A673 (cell line): ENCODE measurements at regions not wholly inside any gene's neighbourhood (a gene's known extent, or its start where the extent isn't known, plus 50 kb on each side); places are given as distances from the start of the nearest gene placed in this dataset.

Experiments used
- BruUV-seq: library from RNA; stranded (reverse); fragments of 400-500 nt; replicated peaks from 2 replicates; lab custom pipeline; 2021; lab: Mats Ljungman, UMichigan
- CTCF ChIA-PET: fragments of 300-600 bp; sonication (Branson Sonifier 250); formaldehyde crosslinking; loops from one replicate; lab custom pipeline; 2022; ENCODE audit warnings: antibody characterized with exemption; lab: Charles Lee
- POLR2A ChIA-PET: fragments of 300-600 bp; sonication (Branson Sonifier 250); formaldehyde crosslinking; loops from one replicate; lab custom pipeline; 2022; ENCODE audit warnings: antibody characterized with exemption; ENCODE audit not compliant: low non-redundant PET; lab: Charles Lee
- DNase-seq: peaks from one replicate; pipeline ENCODE4 v3.0.0-alpha.2; 2015; ENCODE audit warnings: low spot score
- H3K27ac ChIP-seq: fragments of 200-600 bp; sonication (generic); 2 replicates; pipeline ENCODE4 v1.5.1; 2016; ENCODE audit warnings: mixed run types, low read depth, mild to moderate bottlenecking, mixed read lengths, antibody characterized with exemption, low read length; ENCODE audit not compliant: poor library complexity, severe bottlenecking
- H3K27me3 ChIP-seq: fragments of 200-600 bp; sonication (generic); replicated peaks from 2 replicates; pipeline ENCODE4 v1.6.1; 2017; ENCODE audit warnings: mixed run types, low read depth, mild to moderate bottlenecking, mixed read lengths, antibody characterized with exemption, low read length; ENCODE audit not compliant: insufficient read depth, poor library complexity
- H3K36me3 ChIP-seq: fragments of 200-600 bp; sonication (generic); 2 replicates; pipeline ENCODE4 v1.6.1; 2016; ENCODE audit warnings: mixed run types, mild to moderate bottlenecking, mixed read lengths, antibody characterized with exemption, low read length; ENCODE audit not compliant: insufficient read depth, poor library complexity, severe bottlenecking
- H3K4me1 ChIP-seq: fragments of 200-600 bp; sonication (generic); 2 replicates; pipeline ENCODE4 v1.6.1; 2017; ENCODE audit warnings: mixed run types, mild to moderate bottlenecking, mixed read lengths, antibody characterized with exemption, low read length; ENCODE audit not compliant: insufficient read depth, poor library complexity, severe bottlenecking
- H3K4me3 ChIP-seq: fragments of 200-600 bp; sonication (generic); 2 replicates; pipeline ENCODE4 v1.5.1; 2016; ENCODE audit warnings: low read depth, mixed run types, mild to moderate bottlenecking, mixed read lengths, low read length; ENCODE audit not compliant: poor library complexity, severe bottlenecking
- H3K9me3 ChIP-seq: fragments of 200-600 bp; sonication (generic); 2 replicates; pipeline ENCODE4 v1.6.1; 2016; ENCODE audit warnings: mixed run types, low read depth, mild to moderate bottlenecking, mixed read lengths, antibody characterized with exemption, low read length; ENCODE audit not compliant: poor library complexity, severe bottlenecking
- EZH2 ChIP-seq: fragments of 200-600 bp; sonication (generic); IDR thresholded peaks from 2 replicates; pipeline ENCODE4 v1.6.1; 2017; ENCODE audit warnings: borderline replicate concordance, low read depth, mild to moderate bottlenecking, mixed read lengths, antibody characterized with exemption, low read length; ENCODE audit not compliant: poor library complexity, severe bottlenecking
- intact Hi-C: fragments of 100-400 bp; cut with micrococcal nuclease; formaldehyde crosslinking; loops from one replicate; pipeline ENCODE4 v1.10.0; 2022; ENCODE audit not compliant: unreplicated experiment
- TF ChIP-seq, protein P1 (sequence below): fragments of 300-800, 200-600 bp; sonication (generic); conservative IDR thresholded peaks from 2 replicates; pipeline ENCODE4 v1.5.1; 2017; ENCODE audit warnings: low read depth, mild to moderate bottlenecking, antibody characterized with exemption, low read length, moderate library complexity, mixed read lengths

DNA sequence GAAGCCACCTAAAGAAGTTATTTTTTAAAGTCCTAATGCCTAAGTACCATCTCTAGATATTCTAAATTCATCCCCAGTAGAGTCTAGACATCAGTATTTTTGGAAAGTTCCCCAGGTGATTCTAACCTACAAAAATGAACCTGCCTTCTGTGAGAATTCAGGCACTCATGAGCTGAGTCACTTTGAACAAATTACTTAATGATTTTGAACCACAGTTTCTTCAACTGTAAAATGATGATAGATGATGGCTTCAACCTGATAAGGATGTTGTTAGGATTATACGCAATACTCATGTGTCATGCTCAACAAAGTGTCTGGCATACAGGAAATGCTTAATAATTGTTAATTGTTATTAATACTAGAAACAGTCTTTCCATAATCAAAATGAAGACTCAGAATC, 82.8 kb upstream of the OR5AK2 start:
- peaks cover 6% of the 10 kb centered on the region for H3K27me3 ChIP-seq
- H3K27ac ChIP-seq: no peak overlapping the region
- no peaks in the 10 kb centered on the region for H3K4me1 ChIP-seq
- H3K4me3 ChIP-seq: no peak overlapping the region
- no peak for DNase-seq
- intact Hi-C loops: no loop called here
- BruUV-seq: no TSS peak
- POLR2A ChIA-PET: no interaction called here
- H3K9me3 ChIP-seq: no peaks in the 10 kb centered on the region
- CTCF ChIA-PET: no interaction called here
- TF ChIP-seq, protein P1, sequence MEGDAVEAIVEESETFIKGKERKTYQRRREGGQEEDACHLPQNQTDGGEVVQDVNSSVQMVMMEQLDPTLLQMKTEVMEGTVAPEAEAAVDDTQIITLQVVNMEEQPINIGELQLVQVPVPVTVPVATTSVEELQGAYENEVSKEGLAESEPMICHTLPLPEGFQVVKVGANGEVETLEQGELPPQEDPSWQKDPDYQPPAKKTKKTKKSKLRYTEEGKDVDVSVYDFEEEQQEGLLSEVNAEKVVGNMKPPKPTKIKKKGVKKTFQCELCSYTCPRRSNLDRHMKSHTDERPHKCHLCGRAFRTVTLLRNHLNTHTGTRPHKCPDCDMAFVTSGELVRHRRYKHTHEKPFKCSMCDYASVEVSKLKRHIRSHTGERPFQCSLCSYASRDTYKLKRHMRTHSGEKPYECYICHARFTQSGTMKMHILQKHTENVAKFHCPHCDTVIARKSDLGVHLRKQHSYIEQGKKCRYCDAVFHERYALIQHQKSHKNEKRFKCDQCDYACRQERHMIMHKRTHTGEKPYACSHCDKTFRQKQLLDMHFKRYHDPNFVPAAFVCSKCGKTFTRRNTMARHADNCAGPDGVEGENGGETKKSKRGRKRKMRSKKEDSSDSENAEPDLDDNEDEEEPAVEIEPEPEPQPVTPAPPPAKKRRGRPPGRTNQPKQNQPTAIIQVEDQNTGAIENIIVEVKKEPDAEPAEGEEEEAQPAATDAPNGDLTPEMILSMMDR: no peak
- TF ChIP-seq EZH2: no peak
- no peaks in the 10 kb centered on the region for H3K36me3 ChIP-seq

DNA sequence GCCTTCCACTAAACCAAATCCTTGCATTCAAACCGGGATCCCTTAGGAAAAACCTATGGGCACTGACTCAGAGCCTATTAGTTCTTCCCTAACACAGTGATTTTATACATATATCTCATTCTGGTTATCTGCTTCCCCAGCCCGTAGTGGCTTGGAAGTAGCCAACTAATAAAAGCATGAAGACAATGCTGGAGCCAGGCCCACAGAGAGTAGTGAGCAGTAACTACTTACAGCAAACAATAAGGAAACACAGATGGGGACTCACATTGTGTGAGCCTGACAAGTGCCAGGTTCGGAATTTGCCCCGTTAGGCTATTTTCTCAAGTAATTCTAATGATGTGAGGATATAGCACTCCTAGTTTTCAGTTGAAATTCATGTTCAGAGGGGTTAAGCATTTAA, 83.3 kb upstream of the OR5AK2 start:
- no peak overlapping the region for H3K4me3 ChIP-seq
- CTCF ChIA-PET: no interaction called here
- intact Hi-C loops: no loop called here

DNA sequence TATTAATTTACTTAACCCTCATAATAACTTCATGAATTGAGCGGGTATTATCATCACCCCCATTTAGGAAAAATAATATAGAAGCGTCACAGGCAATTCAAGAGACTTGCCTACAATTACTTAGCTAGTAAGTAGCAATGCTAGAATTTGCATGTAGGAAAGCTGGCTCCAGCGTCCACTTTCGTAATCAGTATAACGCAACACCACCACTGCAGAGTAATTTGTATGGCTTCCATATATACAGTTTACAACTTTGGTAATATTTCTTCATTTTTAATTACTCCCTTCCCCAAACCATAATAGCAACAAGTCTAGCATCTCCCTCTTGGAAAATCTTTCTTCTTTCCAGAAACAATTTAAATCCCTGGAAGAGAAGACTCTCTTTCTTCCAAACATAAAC, 89.9 kb upstream of the OR5AK2 start:
- no peak for DNase-seq
- Histone ChIP-seq H3K9me3 (no peaks in the 10 kb centered on the region), H3K4me1 (no peaks in the 10 kb centered on the region), H3K27ac (no peak overlapping the region), H3K27me3 (no peaks in the 10 kb centered on the region), H3K4me3 (no peak overlapping the region), H3K36me3 (no peaks in the 10 kb centered on the region)
- BruUV-seq: no TSS peak
- ChIA-PET CTCF (no interaction called here), POLR2A (no interaction called here)
- TF ChIP-seq EZH2: no peak
- TF ChIP-seq, protein P1: no peak
- intact Hi-C loops: no loop called here

More for the DNA sequence above, 83.3 kb upstream of the OR5AK2 start:
- H3K4me1 ChIP-seq: no peaks in the 10 kb centered on the region
- H3K27me3 ChIP-seq: peaks cover 6% of the 10 kb centered on the region
- POLR2A ChIA-PET: no interaction called here
- no peaks in the 10 kb centered on the region for H3K36me3 ChIP-seq
- no peak overlapping the region for H3K27ac ChIP-seq
- no TSS peak for BruUV-seq
- no peak for DNase-seq
- H3K9me3 ChIP-seq: no peaks in the 10 kb centered on the region
- TF ChIP-seq EZH2: no peak
- TF ChIP-seq, protein P1: no peak
